HCT116 (cell line): ENCODE measurements at regions not wholly inside any gene's neighbourhood (a gene's known extent, or its start where the extent isn't known, plus 50 kb on each side); places are given as distances from the start of the nearest gene placed in this dataset.

ENCODE experiments used
- ATAC-seq: fragments of 200-7000 bp; cut with Tn5 transposase; 2 replicates; pipeline ENCODE4 v1.9.1; 2020; ENCODE audit warnings: mild to moderate bottlenecking, moderate library complexity
- BruUV-seq: library from RNA; stranded (reverse); fragments of 400-500 nt; replicated peaks from 2 replicates; lab custom pipeline; 2021; lab: Mats Ljungman, UMichigan
- CTCF ChIA-PET: fragments of 300-600 bp; sonication (Branson Sonifier 250); formaldehyde crosslinking; loops from one replicate; lab custom pipeline; 2021; ENCODE audit warnings: antibody characterized with exemption; lab: Charles Lee
- POLR2A ChIA-PET: fragments of 300-600, 350-600 bp; sonication (Branson Sonifier 250); formaldehyde crosslinking; loops from one replicate; lab custom pipeline; 2021; ENCODE audit warnings: antibody characterized with exemption; lab: Charles Lee
- RAD21 ChIA-PET, 2 experiments: fragments of 300-600 bp; sonication (Branson Sonifier 250); formaldehyde crosslinking; loops; one replicate each; lab custom pipeline; 2023; ENCODE audit warnings: low total read pairs in 2 of 2; ENCODE audit not compliant: uncharacterized antibody in 2 of 2, unreplicated experiment in 2 of 2, low non-redundant PET in 1 of 2; lab: Charles Lee
- DNase-seq: peaks from one replicate; pipeline ENCODE4 v3.0.0-alpha.2; 2010; ENCODE audit warnings: low read depth, low spot score
- H2AFZ ChIP-seq: fragments of 200-600 bp; shearing (Covaris generic), sonication (generic); 2 replicates; pipeline ENCODE4 v1.6.1; 2017; ENCODE audit warnings: low read depth, mixed run types, mixed read lengths, antibody characterized with exemption, low read length; ENCODE audit not compliant: poor library complexity, severe bottlenecking
- H3K27ac ChIP-seq: 2 replicates; pipeline ENCODE4 v1.5.1; 2012; ENCODE audit warnings: low read depth, low read length
- H3K27me3 ChIP-seq: fragments of 200-600 bp; sonication (generic); 2 replicates; pipeline ENCODE4 v1.6.1; 2016; ENCODE audit warnings: mixed run types, low read length, mixed read lengths; ENCODE audit not compliant: insufficient read depth
- H3K36me3 ChIP-seq, 2 experiments: fragments of 200-500 bp in 1 of 2; fragments of 200-600 bp in 1 of 2; sonication (Bioruptor generic) in 1 of 2; sonication (generic) in 1 of 2; 2 replicates each; pipeline versions ENCODE4 v1.5.1 to v1.6.1; 2014 to 2016; ENCODE audit warnings: low read length in 2 of 2, inconsistent platforms in 1 of 2, mixed read lengths in 1 of 2, mixed run types in 1 of 2; ENCODE audit not compliant: insufficient read depth in 2 of 2, control insufficient read depth in 1 of 2
- H3K4me1 ChIP-seq, 2 experiments: fragments of 200-600 bp in 1 of 2; sonication (generic) in 1 of 2; 2 replicates each; pipeline versions ENCODE4 v1.5.1 to v1.6.1; 2012 to 2017; ENCODE audit warnings: low read length in 2 of 2, inconsistent platforms in 1 of 2, mild to moderate bottlenecking in 1 of 2, mixed read lengths in 1 of 2, mixed run types in 1 of 2, moderate library complexity in 1 of 2; ENCODE audit not compliant: insufficient read depth in 2 of 2, control insufficient read depth in 1 of 2
- H3K4me2 ChIP-seq: fragments of 200-600 bp; sonication (generic); 2 replicates; pipeline ENCODE4 v1.6.1; 2017; ENCODE audit warnings: mixed run types, low read length, mixed read lengths
- H3K4me3 ChIP-seq, 2 experiments: fragments of 200-600 bp in 1 of 2; sonication (generic) in 1 of 2; replicated peaks in 1 of 2; 2 replicates each; pipeline ENCODE4 v1.5.1; 2011 to 2016; ENCODE audit warnings: low read length in 2 of 2, control low read depth in 1 of 2, low read depth in 1 of 2, mild to moderate bottlenecking in 1 of 2, mixed read lengths in 1 of 2, mixed run types in 1 of 2
- H3K79me2 ChIP-seq: fragments of 200-600 bp; sonication (generic); 2 replicates; pipeline ENCODE4 v1.6.1; 2017; ENCODE audit warnings: mild to moderate bottlenecking, mixed run types, low read length, moderate library complexity, mixed read lengths; ENCODE audit not compliant: insufficient read depth
- H3K9ac ChIP-seq: fragments of 200-600 bp; sonication (generic); 2 replicates; pipeline ENCODE4 v1.6.1; 2016; ENCODE audit warnings: low read length, mixed read lengths
- H3K9me2 ChIP-seq: fragments of 200-600 bp; sonication (generic), shearing (Covaris generic); 2 replicates; pipeline ENCODE4 v1.6.1; 2017; ENCODE audit warnings: mixed run types, mild to moderate bottlenecking, moderate library complexity; ENCODE audit not compliant: insufficient read depth
- H3K9me3 ChIP-seq, 2 experiments: fragments of 200-500 bp in 1 of 2; fragments of 200-600 bp in 1 of 2; sonication (Bioruptor generic) in 1 of 2; sonication (generic) in 1 of 2; 2 replicates each; pipeline ENCODE4 v1.6.1; 2014 to 2017; ENCODE audit warnings: low read length in 2 of 2, mixed read lengths in 2 of 2, inconsistent platforms in 1 of 2, low read depth in 1 of 2, mild to moderate bottlenecking in 1 of 2, mixed run types in 1 of 2, moderate library complexity in 1 of 2; ENCODE audit not compliant: control insufficient read depth in 1 of 2, insufficient read depth in 1 of 2
- H4K20me1 ChIP-seq: fragments of 200-600 bp; sonication (generic), shearing (Covaris generic); 2 replicates; pipeline ENCODE4 v1.6.1; 2017; ENCODE audit warnings: mixed run types, mild to moderate bottlenecking, moderate library complexity; ENCODE audit not compliant: insufficient read depth
- ATF3 ChIP-seq: IDR thresholded peaks from 2 replicates; pipeline ENCODE4 v1.6.1; 2012
- CBX3 ChIP-seq: IDR thresholded peaks from 2 replicates; pipeline ENCODE4 v1.6.1; 2012; ENCODE audit warnings: low read depth
- ELF1 ChIP-seq: IDR thresholded peaks from 2 replicates; pipeline ENCODE4 v1.6.1; 2012; ENCODE audit warnings: low read depth, borderline replicate concordance
- POLR2A ChIP-seq: IDR thresholded peaks from 2 replicates; pipeline ENCODE4 v1.7.0; 2011; ENCODE audit warnings: borderline replicate concordance; ENCODE audit not compliant: insufficient read depth, insufficient read length; ENCODE audit errors: extremely low read depth
- SP1 ChIP-seq: IDR thresholded peaks from 2 replicates; pipeline ENCODE4 v1.6.1; 2012; ENCODE audit warnings: low read depth
- TCF7L2 ChIP-seq: IDR thresholded peaks from 2 replicates; pipeline ENCODE4 v1.7.0; 2011; ENCODE audit warnings: borderline replicate concordance, inconsistent platforms; ENCODE audit not compliant: insufficient read depth, insufficient read length; ENCODE audit errors: extremely low read depth
- intact Hi-C: fragments of 100-400 bp; cut with micrococcal nuclease; formaldehyde crosslinking; loops from 2 replicates; pipeline ENCODE4 v1.10.0; 2022

- BruUV-seq, result no TSS peak
- intact Hi-C loops, result no loop called here
- H2AFZ ChIP-seq, result no peak overlapping the region
Observed at GRCh38 chr1:226806988-226807387, 63.4 kb upstream of the PSEN2 start.

GRCh38 chr1:226804907-226805759 is 65.3 kb upstream of the PSEN2 start:
- CTCF ChIA-PET, result no interaction called here
- Histone ChIP-seq H3K4me1 (no peaks in the 10 kb centered on the region), H2AFZ (no peak overlapping the region), H3K4me3 (no peak overlapping the region), H3K9ac (no peak overlapping the region), H4K20me1 (no peaks in the 10 kb centered on the region), H3K27ac (no peak overlapping the region), H3K9me2 (no peaks in the 10 kb centered on the region), H3K79me2 (no peaks in the 10 kb centered on the region), H3K4me2 (no peak overlapping the region), H3K9me3 (no peaks in the 10 kb centered on the region), H3K27me3 (no peaks in the 10 kb centered on the region), H3K36me3 (no peaks in the 10 kb centered on the region)
- ATAC-seq (no peak), DNase-seq (no peak)
- POLR2A ChIA-PET, result interaction anchor here (0.8 to 1.2 kb wide), 3 partner anchors 9 to 12 kb away, joined by 5 to 6 read pairs (median 5); no protein-coding TSS in a partner anchor
- no TSS peak for BruUV-seq
- TF ChIP-seq TCF7L2, result no peak
- no peak for TF ChIP-seq POLR2A
- no peak for TF ChIP-seq CBX3
- no peak for TF ChIP-seq ELF1
- no peak for TF ChIP-seq SP1
- RAD21 ChIA-PET, result interaction anchor here in 1 of 2 experiments (0.6 kb wide), 1 partner anchor 983 kb away, joined by 8 read pairs; no protein-coding TSS in a partner anchor
- intact Hi-C loops, result no loop called here

More at GRCh38 chr1:226806988-226807387, 63.4 kb upstream of the PSEN2 start:
- Histone ChIP-seq H3K4me3 (no peak overlapping the region), H3K36me3 (no peaks in the 10 kb centered on the region)
- CTCF ChIA-PET, result no interaction called here
- TF ChIP-seq ATF3, result no peak
- 0 out of 2 replicates have a peak, but pooled peaks have one; percentile 11 for TF ChIP-seq SP1
- TF ChIP-seq, all 23 proteins: peak for 1
- Histone ChIP-seq H3K4me1 (no peaks in the 10 kb centered on the region), H3K9ac (no peak overlapping the region), H3K4me2 (no peak overlapping the region), H3K79me2 (no peaks in the 10 kb centered on the region), H3K27ac (no peak overlapping the region), H3K9me3 (no peaks in the 10 kb centered on the region), H3K27me3 (no peaks in the 10 kb centered on the region), H3K9me2 (no peaks in the 10 kb centered on the region), H4K20me1 (no peaks in the 10 kb centered on the region)
- RAD21 ChIA-PET, result no interaction called here
- POLR2A ChIA-PET, result no interaction called here
- DNase-seq (no peak), ATAC-seq (no peak)
